ENCODE measurements at regions not wholly inside any gene's neighbourhood (a gene's known extent, or its start where the extent isn't known, plus 50 kb on each side); places are given as distances from the start of the nearest gene placed in this dataset.

GRCh38 chr12:97276661-97277429 is 185.8 kb upstream of the RMST start:
- no peak for TF ChIP-seq CTCF (IDR thresholded peaks at IDR 0.05; ENCODE audit: low read depth, low read length)
- no peak for DNase-seq (ENCODE audit: extremely low read depth, low read depth)

- no peak for DNase-seq (ENCODE audit: extremely low read depth, low read depth)
- TF ChIP-seq CTCF (IDR thresholded peaks at IDR 0.05; ENCODE audit: low read depth, low read length), result no peak
Observed at GRCh38 chr12:97283297-97283696, 179.3 kb upstream of the RMST start.

GRCh38 chr12:97288531-97288930 is 174.1 kb upstream of the RMST start:
- DNase-seq (ENCODE audit: extremely low read depth, low read depth), result no peak
- TF ChIP-seq CTCF (IDR thresholded peaks at IDR 0.05; ENCODE audit: low read depth, low read length), result no peak

GRCh38 chr12:97292588-97292987 is 170.0 kb upstream of the RMST start:
- DNase-seq (ENCODE audit: extremely low read depth, low read depth), result no peak
- TF ChIP-seq CTCF (IDR thresholded peaks at IDR 0.05; ENCODE audit: low read depth, low read length), result no peak

- no peak for DNase-seq (ENCODE audit: extremely low read depth, low read depth)
- no peak for TF ChIP-seq CTCF (IDR thresholded peaks at IDR 0.05; ENCODE audit: low read depth, low read length)
Observed at GRCh38 chr12:97293541-97293940, 169.1 kb upstream of the RMST start.

- DNase-seq (ENCODE audit: extremely low read depth, low read depth), result no peak
- no peak for TF ChIP-seq CTCF (IDR thresholded peaks at IDR 0.05; ENCODE audit: low read depth, low read length)
Observed at GRCh38 chr12:97299847-97300246, 162.8 kb upstream of the RMST start.

GRCh38 chr12:97300431-97300830 is 162.2 kb upstream of the RMST start:
- TF ChIP-seq CTCF (IDR thresholded peaks at IDR 0.05; ENCODE audit: low read depth, low read length), result no peak
- no peak for DNase-seq (ENCODE audit: extremely low read depth, low read depth)
